IMR-90 (cell line): ENCODE measurements at regions not wholly inside any gene's neighbourhood (a gene's known extent, or its start where the extent isn't known, plus 50 kb on each side); places are given as distances from the start of the nearest gene placed in this dataset.

Source experiments
- CEBPB ChIP-seq: IDR thresholded peaks from 2 replicates; pipeline ENCODE4 v1.6.1; 2012; ENCODE audit warnings: low read depth, low read length, improper control_type of control experiment
- CHD1 ChIP-seq: IDR thresholded peaks from 2 replicates; pipeline ENCODE4 v1.6.1; 2012; ENCODE audit warnings: low read depth, low read length, improper control_type of control experiment
- CTCF ChIP-seq: conservative IDR thresholded peaks from 2 replicates; pipeline ENCODE4 v1.5.1; 2012; ENCODE audit warnings: mild to moderate bottlenecking, low read depth, low read length, improper control_type of control experiment
- ELK1 ChIP-seq: fragments of 150-350 bp; IDR thresholded peaks from 2 replicates; pipeline ENCODE4 v1.6.1; 2016; ENCODE audit warnings: low read depth, mild to moderate bottlenecking, low read length, moderate library complexity, borderline replicate concordance
- FOS ChIP-seq: fragments of 150-350 bp; IDR thresholded peaks from 2 replicates; pipeline ENCODE4 v1.6.1; 2016; ENCODE audit warnings: low read depth, low read length
- MAFK ChIP-seq: IDR thresholded peaks from 2 replicates; pipeline ENCODE4 v1.6.1; 2012; ENCODE audit warnings: low read depth, low read length, improper control_type of control experiment
- MXI1 ChIP-seq: IDR thresholded peaks from 2 replicates; pipeline ENCODE4 v1.6.1; 2012; ENCODE audit warnings: low read depth, mild to moderate bottlenecking, low read length, moderate library complexity, borderline replicate concordance
- POLR2A ChIP-seq: IDR thresholded peaks from 2 replicates; pipeline ENCODE4 v1.6.1; 2012; ENCODE audit warnings: mild to moderate bottlenecking, low read depth, low read length
- SMC3 ChIP-seq: fragments of 150-350 bp; IDR thresholded peaks from 2 replicates; pipeline ENCODE4 v1.6.1; 2016; ENCODE audit warnings: low read depth, mild to moderate bottlenecking, antibody characterized with exemption, low read length, moderate library complexity
- USF2 ChIP-seq: fragments of 150-350 bp; IDR thresholded peaks from 2 replicates; pipeline ENCODE4 v1.6.1; 2017; ENCODE audit warnings: mild to moderate bottlenecking, antibody characterized with exemption, low read length, low read depth

GRCh38 chr2:51807229-51807628 lies 775.3 kb upstream of the NRXN1 start:
- no peak for TF ChIP-seq CHD1
- TF ChIP-seq CTCF, result no peak
- no peak for TF ChIP-seq POLR2A
- no peak for TF ChIP-seq MXI1
- TF ChIP-seq USF2, result no peak
- TF ChIP-seq SMC3, result no peak
- no peak for TF ChIP-seq ELK1
- TF ChIP-seq MAFK, result no peak
- no peak for TF ChIP-seq CEBPB
- no peak for TF ChIP-seq FOS
